ENCODE measurements at regions not wholly inside any gene's neighbourhood (a gene's known extent, or its start where the extent isn't known, plus 50 kb on each side); places are given as distances from the start of the nearest gene placed in this dataset.

GRCh38 chrX:94041881-94042280, 367.9 kb downstream of the FAM133A start:
- TF ChIP-seq GATA2 (IDR thresholded peaks at IDR 0.05; ENCODE audit: low read depth, low read length) (no peak), GATA3 (IDR thresholded peaks at IDR 0.05; ENCODE audit: low read depth, low read length) (no peak)

GRCh38 chrX:94045724-94046123, 371.7 kb downstream of the FAM133A start:
- TF ChIP-seq GATA2 (IDR thresholded peaks at IDR 0.05; ENCODE audit: low read depth, low read length) (no peak), GATA3 (IDR thresholded peaks at IDR 0.05; ENCODE audit: low read depth, low read length) (no peak)

GRCh38 chrX:94051926-94052325, 377.9 kb downstream of the FAM133A start:
- TF ChIP-seq GATA3 (IDR thresholded peaks at IDR 0.05; ENCODE audit: low read depth, low read length) (no peak), GATA2 (IDR thresholded peaks at IDR 0.05; ENCODE audit: low read depth, low read length) (no peak)

GRCh38 chrX:94053575-94053974, 379.6 kb downstream of the FAM133A start:
- TF ChIP-seq GATA3 (IDR thresholded peaks at IDR 0.05; ENCODE audit: low read depth, low read length), result no peak
- TF ChIP-seq GATA2 (IDR thresholded peaks at IDR 0.05; ENCODE audit: low read depth, low read length), result no peak

GRCh38 chrX:94057385-94057784, 383.4 kb downstream of the FAM133A start:
- no peak for TF ChIP-seq GATA3 (IDR thresholded peaks at IDR 0.05; ENCODE audit: low read depth, low read length)

- TF ChIP-seq GATA3 (IDR thresholded peaks at IDR 0.05; ENCODE audit: low read depth, low read length) (no peak), GATA2 (IDR thresholded peaks at IDR 0.05; ENCODE audit: low read depth, low read length) (no peak)
These were observed 384.8 kb downstream of the FAM133A start for GRCh38 chrX:94058728-94059382.

GRCh38 chrX:94065091-94065490, 391.1 kb downstream of the FAM133A start:
- TF ChIP-seq GATA3 (IDR thresholded peaks at IDR 0.05; ENCODE audit: low read depth, low read length) (no peak), GATA2 (IDR thresholded peaks at IDR 0.05; ENCODE audit: low read depth, low read length) (no peak)

GRCh38 chrX:94089149-94089548, 415.1 kb downstream of the FAM133A start:
- TF ChIP-seq GATA2 (IDR thresholded peaks at IDR 0.05; ENCODE audit: low read depth, low read length) (no peak), GATA3 (IDR thresholded peaks at IDR 0.05; ENCODE audit: low read depth, low read length) (no peak)

- no peak for TF ChIP-seq GATA2 (IDR thresholded peaks at IDR 0.05; ENCODE audit: low read depth, low read length)
- TF ChIP-seq GATA3 (IDR thresholded peaks at IDR 0.05; ENCODE audit: low read depth, low read length), result no peak
These were observed 423.9 kb downstream of the FAM133A start for GRCh38 chrX:94097868-94098267.

- TF ChIP-seq GATA3 (IDR thresholded peaks at IDR 0.05; ENCODE audit: low read depth, low read length) (no peak), GATA2 (IDR thresholded peaks at IDR 0.05; ENCODE audit: low read depth, low read length) (no peak)
These were observed 434.0 kb downstream of the FAM133A start for GRCh38 chrX:94107981-94108380.

- no peak for TF ChIP-seq GATA3 (IDR thresholded peaks at IDR 0.05; ENCODE audit: low read depth, low read length)
- no peak for TF ChIP-seq GATA2 (IDR thresholded peaks at IDR 0.05; ENCODE audit: low read depth, low read length)
These were observed 440.4 kb downstream of the FAM133A start for GRCh38 chrX:94114362-94114761.

GRCh38 chrX:94121799-94122198, 447.8 kb downstream of the FAM133A start:
- TF ChIP-seq GATA2 (IDR thresholded peaks at IDR 0.05; ENCODE audit: low read depth, low read length) (no peak), GATA3 (IDR thresholded peaks at IDR 0.05; ENCODE audit: low read depth, low read length) (no peak)

GRCh38 chrX:94123062-94123461, 449.1 kb downstream of the FAM133A start:
- no peak for TF ChIP-seq GATA3 (IDR thresholded peaks at IDR 0.05; ENCODE audit: low read depth, low read length)
- no peak for TF ChIP-seq GATA2 (IDR thresholded peaks at IDR 0.05; ENCODE audit: low read depth, low read length)

- TF ChIP-seq GATA3 (IDR thresholded peaks at IDR 0.05; ENCODE audit: low read depth, low read length) (no peak), GATA2 (IDR thresholded peaks at IDR 0.05; ENCODE audit: low read depth, low read length) (no peak)
These were observed 489.0 kb downstream of the FAM133A start for GRCh38 chrX:94162971-94163370.

GRCh38 chrX:94178145-94178788, 504.3 kb downstream of the FAM133A start:
- TF ChIP-seq GATA2 (IDR thresholded peaks at IDR 0.05; ENCODE audit: low read depth, low read length) (no peak), GATA3 (IDR thresholded peaks at IDR 0.05; ENCODE audit: low read depth, low read length) (no peak)

All from SH-SY5Y (cell line).